ENCODE measurements at regions not wholly inside any gene's neighbourhood (a gene's known extent, or its start where the extent isn't known, plus 50 kb on each side); places are given as distances from the start of the nearest gene placed in this dataset.

- TF ChIP-seq RAD21 (IDR thresholded peaks at IDR 0.05; ENCODE audit: low read depth) (no peak), USF1 (IDR thresholded peaks at IDR 0.05) (no peak), EP300 (IDR thresholded peaks at IDR 0.05; ENCODE audit: borderline replicate concordance) (no peak), YY1 (IDR thresholded peaks at IDR 0.05; ENCODE audit: low read depth) (no peak)
These were observed 67.5 kb upstream of the TJP1 start for GRCh38 chr15:29889542-29890329.

All from Ishikawa (cell line).